Smooth muscle cell (in vitro differentiated cells): ENCODE measurements at regions not wholly inside any gene's neighbourhood (a gene's known extent, or its start where the extent isn't known, plus 50 kb on each side); places are given as distances from the start of the nearest gene placed in this dataset.

Experiments used
- DNase-seq: peaks from one replicate; lab custom pipeline; 2025; ENCODE audit not compliant: unreplicated experiment; lab: John Stamatoyannopoulos, UW
- H2AFZ ChIP-seq: fragments of 200-600 bp; sonication (generic); 2 replicates; pipeline ENCODE4 v1.6.0; 2016; ENCODE audit warnings: antibody characterized with exemption, low read depth, mild to moderate bottlenecking
- H3F3A ChIP-seq: fragments of 200-600 bp; sonication (generic); 2 replicates; pipeline ENCODE4 v1.6.0; 2017; ENCODE audit warnings: antibody characterized with exemption, low read depth
- H3K27ac ChIP-seq: fragments of 200-600 bp; sonication (generic); 2 replicates; pipeline ENCODE4 v1.5.1; 2016; ENCODE audit warnings: low read depth, mild to moderate bottlenecking
- H3K27me3 ChIP-seq: fragments of 200-600 bp; sonication (generic); 2 replicates; pipeline ENCODE4 v1.6.1; 2016; ENCODE audit warnings: low read depth, mild to moderate bottlenecking
- H3K36me3 ChIP-seq: fragments of 200-600 bp; sonication (generic); 2 replicates; pipeline ENCODE4 v1.5.1; 2016; ENCODE audit warnings: low read depth
- H3K4me1 ChIP-seq: fragments of 200-600 bp; sonication (generic); 2 replicates; pipeline ENCODE4 v1.5.1; 2016; ENCODE audit warnings: low read depth
- H3K4me2 ChIP-seq: fragments of 200-600 bp; sonication (generic); 2 replicates; pipeline ENCODE4 v1.6.0; 2016; ENCODE audit warnings: mild to moderate bottlenecking
- H3K4me3 ChIP-seq: fragments of 200-600 bp; sonication (generic); 2 replicates; pipeline ENCODE4 v1.5.1; 2016; ENCODE audit warnings: mild to moderate bottlenecking
- H3K79me2 ChIP-seq: fragments of 200-600 bp; sonication (generic); 2 replicates; pipeline ENCODE4 v1.6.0; 2016; ENCODE audit warnings: low read depth, mild to moderate bottlenecking
- H3K9ac ChIP-seq: fragments of 200-600 bp; sonication (generic); 2 replicates; pipeline ENCODE4 v1.6.0; 2016; ENCODE audit warnings: low read depth
- H3K9me3 ChIP-seq: fragments of 200-600 bp; sonication (generic); replicated peaks from 2 replicates; pipeline ENCODE4 v1.5.1; 2016; ENCODE audit warnings: low read depth
- H4K20me1 ChIP-seq: fragments of 200-600 bp; sonication (generic); 2 replicates; pipeline ENCODE4 v1.6.0; 2016; ENCODE audit warnings: low read depth
- CTCF ChIP-seq: fragments of 200-600 bp; sonication (generic); IDR thresholded peaks from 2 replicates; pipeline ENCODE4 v1.5.1; 2017; ENCODE audit warnings: borderline replicate concordance, mild to moderate bottlenecking, antibody characterized with exemption; ENCODE audit not compliant: insufficient read depth, poor library complexity, severe bottlenecking
- WGBS: methylation state at CpG from one replicate; pipeline ENCODE4 v1.1.7; 2016; ENCODE audit warnings: low lambda C conversion rate; 5-methylcytosine and 5-hydroxymethylcytosine counted together

- Histone ChIP-seq H2AFZ (no peak overlapping the region), H3K4me2 (no peak overlapping the region), H3K27ac (no peak overlapping the region), H3K4me1 (peaks cover 3% of the 10 kb centered on the region), H4K20me1 (no peaks in the 10 kb centered on the region), H3K4me3 (no peak overlapping the region), H3F3A (peaks cover 6% of the 10 kb centered on the region), H3K9me3 (no peaks in the 10 kb centered on the region), H3K27me3 (peaks cover 47% of the 10 kb centered on the region), H3K36me3 (no peaks in the 10 kb centered on the region), H3K79me2 (no peaks in the 10 kb centered on the region), H3K9ac (no peak overlapping the region)
- WGBS, result 68% methylated on average over 11 of the region's 11 CpGs
- TF ChIP-seq CTCF, result peak; percentile 19
- DNase-seq, result no peak
Measured at GRCh38 chr11:44456544-44457300, 108.7 kb upstream of the CD82 start.

GRCh38 chr11:44457862-44458261, 107.6 kb upstream of the CD82 start:
- H3K79me2 ChIP-seq, result no peaks in the 10 kb centered on the region
- DNase-seq, result no peak
- no peak overlapping the region for H3K4me3 ChIP-seq
- no peak overlapping the region for H3K27ac ChIP-seq
- H3K9ac ChIP-seq, result no peak overlapping the region
- TF ChIP-seq CTCF, result no peak
- no peaks in the 10 kb centered on the region for H3K9me3 ChIP-seq
- H3K27me3 ChIP-seq, result peaks cover 53% of the 10 kb centered on the region
- no peak overlapping the region for H3K4me2 ChIP-seq
- peaks cover 3% of the 10 kb centered on the region for H3K4me1 ChIP-seq
- H4K20me1 ChIP-seq, result no peaks in the 10 kb centered on the region
- no peaks in the 10 kb centered on the region for H3K36me3 ChIP-seq
- H2AFZ ChIP-seq, result no peak overlapping the region
- peaks cover 6% of the 10 kb centered on the region for H3F3A ChIP-seq

DNA sequence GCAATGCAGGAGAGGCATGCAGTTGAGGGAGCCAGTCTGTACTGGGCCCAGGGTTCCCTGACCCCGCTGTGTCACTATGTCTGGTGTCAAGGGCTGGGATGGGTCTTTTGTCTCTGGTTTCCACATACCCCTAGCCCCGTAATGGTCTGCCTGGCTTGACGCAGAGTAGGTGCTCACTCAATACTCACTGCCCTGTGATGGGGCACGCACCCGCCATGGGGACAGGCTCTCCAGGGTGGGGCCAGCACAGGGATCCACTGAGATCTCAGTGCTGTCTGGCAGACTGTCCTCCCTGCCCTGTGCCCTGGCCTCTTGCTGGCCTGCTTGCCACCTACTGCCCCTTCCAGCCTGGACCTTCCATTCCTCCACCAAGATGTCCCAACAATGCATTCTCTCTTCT, 101.7 kb upstream of the CD82 start:
- Histone ChIP-seq H3F3A (no peaks in the 10 kb centered on the region), H3K79me2 (no peaks in the 10 kb centered on the region), H3K4me1 (no peaks in the 10 kb centered on the region), H3K27ac (no peak overlapping the region), H3K4me3 (no peak overlapping the region), H3K9me3 (no peaks in the 10 kb centered on the region), H3K27me3 (peaks cover 41% of the 10 kb centered on the region), H3K4me2 (no peak overlapping the region), H2AFZ (no peak overlapping the region), H3K36me3 (no peaks in the 10 kb centered on the region), H3K9ac (no peak overlapping the region), H4K20me1 (no peaks in the 10 kb centered on the region)
- WGBS, result 95% methylated on average over 5 of the region's 5 CpGs
- DNase-seq, result no peak
- TF ChIP-seq CTCF, result no peak

DNA sequence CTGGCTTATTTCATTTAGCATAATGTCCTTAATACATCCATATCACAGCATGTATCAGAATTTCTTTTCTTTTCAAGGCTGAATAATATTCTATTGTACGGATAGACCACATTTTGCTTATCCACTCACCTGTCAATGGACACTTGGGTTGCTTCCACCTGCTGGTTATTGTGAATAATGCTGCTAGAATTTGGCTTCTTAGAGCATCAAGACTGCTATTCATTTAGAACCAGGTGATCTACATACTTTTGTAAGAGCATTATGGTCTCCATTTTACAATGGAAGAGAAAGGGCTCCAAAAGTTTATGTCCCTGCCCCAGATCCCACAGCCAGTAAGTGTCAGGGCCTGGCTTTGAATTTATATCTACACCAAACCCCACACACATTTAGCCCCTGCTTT, 100.7 kb upstream of the CD82 start:
- H2AFZ ChIP-seq, result no peak overlapping the region
- H3K9ac ChIP-seq, result no peak overlapping the region
- no peaks in the 10 kb centered on the region for H3F3A ChIP-seq
- no peak overlapping the region for H3K4me2 ChIP-seq
- H3K79me2 ChIP-seq, result no peaks in the 10 kb centered on the region
- H3K4me1 ChIP-seq, result no peaks in the 10 kb centered on the region
- H3K4me3 ChIP-seq, result no peak overlapping the region
- no peaks in the 10 kb centered on the region for H4K20me1 ChIP-seq
- peaks cover 43% of the 10 kb centered on the region for H3K27me3 ChIP-seq
- DNase-seq, result no peak
- no peak overlapping the region for H3K27ac ChIP-seq
- WGBS, result 88% methylated on average over 1 of the region's 1 CpG
- no peak for TF ChIP-seq CTCF
- no peaks in the 10 kb centered on the region for H3K9me3 ChIP-seq
- no peaks in the 10 kb centered on the region for H3K36me3 ChIP-seq
